Osteoblast (primary cell): ENCODE measurements at regions not wholly inside any gene's neighbourhood (a gene's known extent, or its start where the extent isn't known, plus 50 kb on each side); places are given as distances from the start of the nearest gene placed in this dataset.

Source experiments
- DNase-seq: peaks from one replicate; pipeline ENCODE4 v3.0.0; 2011; ENCODE audit warnings: low spot score, mixed read lengths; ENCODE audit not compliant: insufficient read length; ENCODE audit errors: missing footprints
- H2AFZ ChIP-seq: 2 replicates; pipeline ENCODE4 v1.6.0; 2011; ENCODE audit warnings: mild to moderate bottlenecking, low read length
- H3K27ac ChIP-seq: 2 replicates; pipeline ENCODE4 v1.5.1; 2011; ENCODE audit warnings: mild to moderate bottlenecking, low read depth, low read length, moderate library complexity
- H3K27me3 ChIP-seq: 2 replicates; pipeline ENCODE4 v1.6.0; 2012; ENCODE audit warnings: mild to moderate bottlenecking, control low read depth, inconsistent platforms, low read length, moderate library complexity; ENCODE audit not compliant: insufficient read depth
- H3K36me3 ChIP-seq: 2 replicates; pipeline ENCODE4 v1.5.1; 2011; ENCODE audit warnings: mild to moderate bottlenecking, low read length, control low read depth, moderate library complexity; ENCODE audit not compliant: insufficient read depth
- H3K4me1 ChIP-seq: 2 replicates; pipeline ENCODE4 v1.5.1; 2011; ENCODE audit warnings: mild to moderate bottlenecking, low read length, control low read depth, moderate library complexity; ENCODE audit not compliant: insufficient read depth
- H3K4me2 ChIP-seq: 2 replicates; pipeline ENCODE4 v1.6.0; 2011; ENCODE audit warnings: mild to moderate bottlenecking, low read length; ENCODE audit not compliant: insufficient read depth
- H3K4me3 ChIP-seq: fragments of 200-600 bp; sonication (generic); 3 replicates; pipeline ENCODE4 v1.5.1; 2012; ENCODE audit warnings: mild to moderate bottlenecking, low read length, inconsistent platforms; ENCODE audit not compliant: insufficient read depth
- H3K79me2 ChIP-seq: 2 replicates; pipeline ENCODE4 v1.6.0; 2012; ENCODE audit warnings: mild to moderate bottlenecking, low read length, control low read depth, inconsistent platforms; ENCODE audit not compliant: insufficient read depth
- H3K9me3 ChIP-seq: 2 replicates; pipeline ENCODE4 v1.5.1; 2011; ENCODE audit warnings: low read depth, low read length, control low read depth
- H4K20me1 ChIP-seq: 2 replicates; pipeline ENCODE4 v1.6.0; 2012; ENCODE audit warnings: mild to moderate bottlenecking, low read length, control low read depth; ENCODE audit not compliant: insufficient read depth
- TF ChIP-seq, protein P1 (sequence below): IDR thresholded peaks from 2 replicates; pipeline ENCODE4 v1.5.1; 2011; ENCODE audit warnings: mild to moderate bottlenecking, low read depth, low read length, moderate library complexity; ENCODE audit errors: extremely low read depth

- H3K27me3 ChIP-seq = no peaks in the 10 kb centered on the region
- H4K20me1 ChIP-seq = no peaks in the 10 kb centered on the region
- no peaks in the 10 kb centered on the region for H3K79me2 ChIP-seq
Measured at GRCh38 chr18:40163254-40163653, 1791.8 kb upstream of the PIK3C3 start.

GRCh38 chr18:40160361-40160760 lies 1794.7 kb upstream of the PIK3C3 start:
- H3K27me3 ChIP-seq = no peaks in the 10 kb centered on the region
- H3K27ac ChIP-seq = no peak overlapping the region
- no peak for DNase-seq
- no peaks in the 10 kb centered on the region for H3K9me3 ChIP-seq
- no peak overlapping the region for H2AFZ ChIP-seq
- no peaks in the 10 kb centered on the region for H4K20me1 ChIP-seq
- no peaks in the 10 kb centered on the region for H3K4me1 ChIP-seq
- no peak overlapping the region for H3K4me3 ChIP-seq
- no peaks in the 10 kb centered on the region for H3K36me3 ChIP-seq
- TF ChIP-seq, protein P1, sequence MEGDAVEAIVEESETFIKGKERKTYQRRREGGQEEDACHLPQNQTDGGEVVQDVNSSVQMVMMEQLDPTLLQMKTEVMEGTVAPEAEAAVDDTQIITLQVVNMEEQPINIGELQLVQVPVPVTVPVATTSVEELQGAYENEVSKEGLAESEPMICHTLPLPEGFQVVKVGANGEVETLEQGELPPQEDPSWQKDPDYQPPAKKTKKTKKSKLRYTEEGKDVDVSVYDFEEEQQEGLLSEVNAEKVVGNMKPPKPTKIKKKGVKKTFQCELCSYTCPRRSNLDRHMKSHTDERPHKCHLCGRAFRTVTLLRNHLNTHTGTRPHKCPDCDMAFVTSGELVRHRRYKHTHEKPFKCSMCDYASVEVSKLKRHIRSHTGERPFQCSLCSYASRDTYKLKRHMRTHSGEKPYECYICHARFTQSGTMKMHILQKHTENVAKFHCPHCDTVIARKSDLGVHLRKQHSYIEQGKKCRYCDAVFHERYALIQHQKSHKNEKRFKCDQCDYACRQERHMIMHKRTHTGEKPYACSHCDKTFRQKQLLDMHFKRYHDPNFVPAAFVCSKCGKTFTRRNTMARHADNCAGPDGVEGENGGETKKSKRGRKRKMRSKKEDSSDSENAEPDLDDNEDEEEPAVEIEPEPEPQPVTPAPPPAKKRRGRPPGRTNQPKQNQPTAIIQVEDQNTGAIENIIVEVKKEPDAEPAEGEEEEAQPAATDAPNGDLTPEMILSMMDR = no peak
- H3K4me2 ChIP-seq = no peak overlapping the region
- no peaks in the 10 kb centered on the region for H3K79me2 ChIP-seq

More at GRCh38 chr18:40163254-40163653, 1791.8 kb upstream of the PIK3C3 start:
- TF ChIP-seq, protein P1 = no peak
- Histone ChIP-seq H2AFZ (no peak overlapping the region), H3K4me2 (no peak overlapping the region), H3K4me3 (no peak overlapping the region), H3K9me3 (no peaks in the 10 kb centered on the region), H3K27ac (no peak overlapping the region), H3K4me1 (no peaks in the 10 kb centered on the region), H3K36me3 (no peaks in the 10 kb centered on the region)
- no peak for DNase-seq

DNA sequence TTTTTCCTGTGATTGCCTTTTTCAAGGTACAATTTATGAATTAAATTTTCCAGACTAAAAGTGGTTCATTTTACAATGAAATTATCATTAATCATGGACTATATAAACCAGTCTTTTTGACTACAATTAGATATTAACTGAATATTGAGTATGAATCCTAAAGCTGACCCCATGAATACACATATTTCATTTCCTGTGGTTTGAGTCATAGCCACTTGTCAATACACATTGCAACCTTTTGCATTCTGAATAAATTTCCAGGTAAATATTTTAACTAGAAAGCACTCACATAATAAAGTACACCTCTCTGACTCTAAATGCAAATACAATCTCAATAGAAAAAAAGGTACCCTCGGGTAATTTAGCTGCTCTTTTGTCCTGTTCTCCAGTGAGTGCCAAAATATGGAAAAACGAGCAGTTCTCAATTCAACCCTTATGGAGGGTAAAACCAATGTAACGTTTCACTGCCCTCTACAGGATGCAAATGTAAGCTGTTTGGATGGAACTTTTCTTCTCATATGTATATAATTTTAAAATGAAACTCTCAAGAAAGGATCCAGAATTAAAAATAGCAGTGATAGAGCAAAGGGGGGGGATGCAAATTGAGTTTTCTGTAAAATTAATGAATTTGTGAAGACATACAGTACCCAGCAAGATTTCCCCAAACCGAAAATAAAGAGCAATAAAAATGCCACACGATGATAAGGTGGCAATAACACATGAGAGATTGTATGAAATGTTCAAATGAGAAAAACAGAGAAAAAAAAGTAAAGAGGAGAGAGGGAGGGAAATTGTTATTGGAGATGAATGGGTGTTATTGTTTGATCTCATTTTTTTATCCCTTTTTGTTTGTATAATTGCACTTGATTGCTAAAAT lies 1795.7 kb upstream of the PIK3C3 start:
- H3K4me2 ChIP-seq = no peak overlapping the region
- TF ChIP-seq, protein P1 = no peak

DNA sequence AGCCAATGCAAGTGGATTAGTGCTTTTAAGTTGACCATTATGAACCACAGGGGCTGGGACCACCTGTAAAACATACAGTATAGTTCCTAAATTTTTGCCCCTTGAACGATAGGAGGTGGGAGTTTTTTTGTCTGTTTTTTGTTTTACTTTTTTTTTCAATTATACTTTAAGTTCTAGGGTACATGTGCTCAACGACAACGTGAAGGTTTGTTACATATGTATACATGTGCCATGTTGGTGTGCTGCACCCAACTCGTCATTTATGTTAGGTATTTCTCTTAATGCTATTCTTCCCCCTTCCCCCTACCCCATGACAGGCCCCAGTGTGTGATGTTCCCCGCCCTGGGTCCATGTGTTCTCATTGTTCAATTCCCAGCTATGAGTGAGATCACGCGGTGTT lies 1797.9 kb upstream of the PIK3C3 start:
- DNase-seq = no peak
- TF ChIP-seq, protein P1 = no peak
- H3K4me2 ChIP-seq = no peak overlapping the region

More for the DNA sequence above, 1795.7 kb upstream of the PIK3C3 start:
- Histone ChIP-seq H3K36me3 (no peaks in the 10 kb centered on the region), H4K20me1 (no peaks in the 10 kb centered on the region), H3K27ac (no peak overlapping the region), H3K27me3 (no peaks in the 10 kb centered on the region), H2AFZ (no peak overlapping the region), H3K4me1 (no peaks in the 10 kb centered on the region), H3K9me3 (no peaks in the 10 kb centered on the region), H3K4me3 (no peak overlapping the region), H3K79me2 (no peaks in the 10 kb centered on the region)
- no peak for DNase-seq

More for the DNA sequence above, 1797.9 kb upstream of the PIK3C3 start:
- H3K79me2 ChIP-seq = no peaks in the 10 kb centered on the region
- no peaks in the 10 kb centered on the region for H3K9me3 ChIP-seq
- no peaks in the 10 kb centered on the region for H3K4me1 ChIP-seq
- H3K27me3 ChIP-seq = no peaks in the 10 kb centered on the region
- no peaks in the 10 kb centered on the region for H3K36me3 ChIP-seq
- no peak overlapping the region for H3K4me3 ChIP-seq
- no peak overlapping the region for H3K27ac ChIP-seq
- no peak overlapping the region for H2AFZ ChIP-seq
- H4K20me1 ChIP-seq = no peaks in the 10 kb centered on the region
